Islet of Langerhans (tissue), 1 donor: ENCODE measurements at regions not wholly inside any gene's neighbourhood (a gene's known extent, or its start where the extent isn't known, plus 50 kb on each side); places are given as distances from the start of the nearest gene placed in this dataset.

Source experiments
- FAIRE-seq: peaks from one replicate; lab custom pipeline; 2011; peaks lifted over from hg19 to GRCh38; lab: Jason Lieb, UNC

DNA sequence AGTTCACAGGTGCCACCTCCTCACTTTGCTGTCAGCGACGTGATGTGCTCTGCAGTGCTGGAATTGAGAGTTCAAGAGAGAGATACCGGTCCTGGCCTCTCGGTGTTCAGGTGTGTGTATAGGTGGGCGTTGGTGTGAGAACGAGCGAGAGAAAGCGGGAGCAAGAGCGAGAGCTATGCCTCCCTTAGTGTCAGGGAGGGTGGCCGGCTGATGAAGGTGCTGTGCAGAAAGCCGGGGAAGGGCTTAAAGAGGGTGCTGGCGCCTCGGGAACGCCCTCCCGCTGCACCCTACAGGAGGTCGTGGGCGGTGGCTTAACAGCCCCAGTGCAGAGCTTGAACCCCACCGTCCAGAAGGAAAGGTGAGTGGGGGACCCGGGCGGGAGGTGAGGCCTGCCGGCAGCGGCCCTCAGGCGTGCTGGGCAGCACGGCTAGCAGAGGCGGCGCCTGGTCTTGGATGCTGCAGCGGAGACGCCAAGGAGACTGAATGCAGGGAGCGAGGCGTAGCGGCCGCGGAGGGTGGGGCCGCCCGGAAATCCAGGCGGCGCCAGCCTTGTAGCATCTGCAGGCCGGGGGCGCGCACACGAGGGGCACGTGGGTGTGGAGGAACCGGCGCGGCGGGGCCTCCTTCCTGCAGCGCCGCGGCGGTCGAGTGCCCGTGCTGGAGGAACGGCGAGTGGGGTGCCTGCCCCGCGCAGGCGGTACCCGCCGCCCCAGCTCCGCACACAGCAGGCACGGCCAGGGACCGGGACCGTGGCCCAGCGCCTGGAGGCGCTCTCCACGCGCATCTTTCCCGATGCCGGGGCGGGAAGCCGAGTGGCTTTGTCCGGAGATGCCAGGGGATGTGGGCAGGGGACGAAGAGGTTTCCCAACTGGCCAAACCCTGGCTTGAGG lies 246.8 kb upstream of the TOPAZ1 start:
- no peak for FAIRE-seq

DNA sequence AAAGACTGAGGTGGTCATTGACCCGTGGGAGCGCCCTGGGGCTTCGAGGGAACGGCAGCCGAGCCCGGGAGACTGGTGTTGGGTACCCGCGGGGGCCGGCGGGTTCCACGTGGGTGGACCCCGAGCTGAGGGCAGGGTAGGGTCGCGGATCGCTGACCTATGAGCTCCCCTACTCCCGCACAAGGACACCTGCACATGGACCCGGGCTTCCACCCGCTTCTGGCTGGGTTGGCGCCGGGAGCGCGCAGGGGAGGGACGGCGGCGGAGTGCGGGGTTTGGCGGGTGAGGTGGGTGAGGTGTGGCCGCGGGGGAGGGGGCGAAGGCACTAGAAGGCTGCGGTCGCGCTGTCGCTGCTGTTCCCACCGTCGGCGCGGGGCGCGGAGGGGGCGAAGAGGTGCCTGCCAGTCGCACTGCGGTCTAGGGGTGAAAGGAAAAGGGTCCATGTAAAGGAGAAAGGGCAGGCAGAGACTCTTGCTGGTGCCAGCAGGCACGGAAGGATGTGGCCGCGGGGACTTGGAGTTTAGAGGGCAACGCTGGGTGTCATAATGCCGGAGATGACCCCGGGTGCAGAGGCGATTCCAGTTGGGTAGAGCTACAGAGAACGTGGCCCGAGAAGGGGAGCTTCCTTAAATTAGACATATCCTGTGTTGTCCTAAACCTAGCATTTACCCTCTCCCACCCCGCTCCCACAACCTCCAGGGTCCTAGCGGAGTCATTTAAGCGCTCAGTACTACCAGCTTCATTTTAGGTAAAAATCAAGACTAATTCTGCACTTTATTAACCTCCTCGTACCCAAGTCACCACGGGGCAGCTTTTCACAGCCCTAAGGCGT lies 245.9 kb upstream of the TOPAZ1 start:
- FAIRE-seq = no peak

DNA sequence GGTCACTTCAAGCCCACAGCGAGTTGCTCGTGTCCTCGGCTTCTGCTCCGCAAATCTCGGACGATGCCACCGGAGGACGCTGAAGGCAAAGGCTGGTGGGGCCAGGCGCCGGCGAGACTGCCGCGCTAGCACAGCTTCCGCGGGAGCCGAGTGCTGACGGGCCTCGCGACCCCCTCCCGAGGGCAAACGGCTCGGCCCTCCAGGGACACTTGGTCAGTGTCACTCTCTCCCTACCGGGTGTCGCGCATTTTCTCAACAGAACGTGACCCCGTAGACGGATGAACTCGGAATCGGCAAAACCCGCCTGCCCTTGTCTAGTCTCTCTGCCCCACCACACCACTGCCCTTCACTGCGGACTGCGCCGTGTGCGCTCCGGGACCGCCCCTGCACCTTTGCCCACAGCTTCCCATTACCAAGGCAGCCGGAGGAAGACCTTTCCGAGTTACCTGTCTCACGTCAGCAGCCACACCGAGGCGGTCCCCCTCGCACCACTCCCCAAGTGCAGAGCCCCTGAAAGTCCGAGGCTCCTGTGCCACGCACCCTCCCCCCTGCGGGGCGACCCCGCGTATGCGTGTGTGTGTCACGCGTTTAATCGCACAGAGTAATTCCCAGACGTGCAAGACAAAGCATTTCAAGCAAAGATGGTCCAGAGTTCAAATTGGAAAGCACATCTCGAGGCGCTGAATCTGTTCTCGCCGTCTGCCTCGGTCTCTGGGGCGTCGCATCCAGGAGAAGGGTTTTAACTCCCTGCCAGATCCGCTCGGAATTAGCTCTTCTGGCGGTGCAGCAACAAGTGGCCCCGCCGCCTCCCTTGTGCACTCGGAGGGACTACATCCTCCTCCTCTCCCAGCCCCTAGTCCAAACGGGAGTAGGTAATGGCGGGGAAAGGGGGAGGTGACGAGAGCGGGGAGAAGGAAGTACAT lies 245.0 kb upstream of the TOPAZ1 start:
- no peak for FAIRE-seq

DNA sequence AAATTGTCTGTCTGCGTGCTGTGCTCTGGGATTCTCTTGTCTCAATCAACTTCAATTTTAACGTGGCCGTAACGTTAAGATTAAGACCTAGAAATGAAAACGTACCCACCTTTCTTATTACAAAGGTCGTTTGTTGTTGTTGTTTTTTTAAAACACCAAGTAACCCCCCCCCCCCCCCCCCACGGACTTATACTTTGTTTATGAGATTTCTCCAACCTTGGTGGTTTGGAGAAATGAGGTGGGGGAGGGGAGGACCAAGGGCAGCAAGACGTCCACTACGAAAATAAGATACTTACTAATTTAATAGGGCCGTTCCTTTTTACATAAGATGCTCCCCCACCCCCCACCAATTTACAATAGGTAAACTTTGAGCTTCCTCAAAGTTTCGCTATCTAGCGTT lies 244.4 kb upstream of the TOPAZ1 start:
- no peak for FAIRE-seq

DNA sequence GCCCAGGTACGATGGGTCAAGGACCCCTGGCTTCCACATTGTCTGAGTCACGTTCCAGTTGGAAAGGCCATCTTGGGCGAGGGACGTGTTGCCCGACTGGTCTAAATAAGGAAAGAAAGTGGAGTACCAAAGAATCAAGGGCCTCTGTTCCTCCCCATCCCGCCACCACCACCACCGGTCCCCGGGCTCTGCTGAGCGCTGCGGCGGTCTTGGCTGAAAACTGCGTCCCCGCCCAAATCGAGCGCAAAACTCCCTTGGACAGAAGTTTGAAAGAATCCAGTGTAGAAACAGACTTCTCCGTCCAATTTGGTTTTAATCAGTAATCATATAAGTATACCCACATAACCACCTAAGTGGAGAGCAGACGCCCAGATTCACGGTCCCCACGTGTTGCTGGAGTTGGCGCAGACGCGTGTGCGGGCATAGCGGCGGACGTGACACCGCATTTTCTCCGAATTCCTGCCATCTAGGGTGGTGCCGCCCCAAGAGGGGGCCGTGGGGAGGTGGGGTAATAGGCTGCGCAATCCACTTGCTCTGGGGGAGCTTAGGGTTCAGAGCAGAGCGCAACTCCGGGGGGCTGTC lies 243.8 kb upstream of the TOPAZ1 start:
- FAIRE-seq = no peak

DNA sequence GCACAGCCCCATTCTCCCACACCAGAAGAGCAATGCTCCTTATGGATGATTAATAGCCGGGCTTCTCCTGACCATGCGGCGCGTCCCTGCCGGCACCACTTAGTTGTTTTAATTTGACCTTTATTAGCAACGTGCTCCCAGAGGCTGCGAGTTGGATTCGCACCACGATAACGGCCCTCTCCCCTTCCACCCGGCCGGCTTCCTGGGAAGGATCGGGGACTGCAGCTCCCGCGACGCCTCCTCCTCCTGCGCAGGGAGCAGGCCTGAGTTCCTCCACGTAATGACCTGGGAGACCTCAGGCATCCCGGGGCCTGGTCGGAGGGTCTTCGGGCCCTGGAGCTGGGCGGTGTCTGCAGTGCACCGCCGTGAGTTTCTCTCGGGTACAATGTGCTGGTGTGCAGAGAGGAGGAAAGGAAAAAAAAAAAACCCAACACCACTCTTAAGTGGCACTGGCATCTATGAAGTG lies 243.3 kb upstream of the TOPAZ1 start:
- no peak for FAIRE-seq

DNA sequence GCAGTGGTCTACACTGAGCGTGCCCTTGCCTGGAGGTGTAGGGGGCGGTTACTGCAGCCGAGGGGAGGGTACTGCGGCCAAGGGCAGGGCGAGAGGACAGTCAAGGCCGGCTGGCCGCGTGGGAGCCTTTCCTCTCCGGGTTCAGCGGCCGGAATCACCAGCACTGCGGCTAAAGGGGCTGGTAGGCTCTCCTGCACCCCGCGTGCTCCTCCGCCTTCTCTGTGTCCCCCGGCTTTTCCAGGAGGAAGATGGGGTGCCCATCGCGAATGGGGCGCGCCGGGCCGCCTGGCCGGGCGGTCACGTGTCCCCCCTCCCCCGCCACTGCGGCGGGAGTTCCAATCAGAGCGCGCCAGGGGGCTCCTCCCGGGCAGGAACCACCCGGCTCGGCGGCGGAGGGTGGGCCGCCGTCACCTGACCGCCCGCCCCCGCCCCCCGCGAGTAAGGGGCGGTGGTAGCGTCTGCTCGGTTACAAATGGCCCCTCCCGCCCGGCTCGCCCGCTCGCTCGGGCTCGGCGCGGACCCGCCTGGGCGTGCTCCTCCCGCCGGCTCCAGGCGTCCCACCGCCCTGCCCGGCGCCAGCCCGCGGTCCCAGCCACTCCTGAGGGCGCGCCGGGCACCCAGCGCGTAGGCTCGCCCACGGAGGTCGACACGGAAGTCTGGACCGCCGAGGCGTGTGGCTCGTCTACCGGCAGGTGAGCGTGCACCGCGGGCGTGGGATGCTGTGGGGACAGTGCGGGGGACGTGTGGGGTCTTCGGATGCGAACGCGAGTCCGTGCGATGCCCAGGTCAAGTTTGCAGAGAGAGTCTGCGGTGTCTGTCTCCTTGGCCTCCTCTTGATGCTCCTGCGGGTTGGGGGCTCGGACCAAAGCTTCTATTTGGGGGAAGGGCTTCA lies 242.6 kb upstream of the TOPAZ1 start:
- FAIRE-seq = no peak

DNA sequence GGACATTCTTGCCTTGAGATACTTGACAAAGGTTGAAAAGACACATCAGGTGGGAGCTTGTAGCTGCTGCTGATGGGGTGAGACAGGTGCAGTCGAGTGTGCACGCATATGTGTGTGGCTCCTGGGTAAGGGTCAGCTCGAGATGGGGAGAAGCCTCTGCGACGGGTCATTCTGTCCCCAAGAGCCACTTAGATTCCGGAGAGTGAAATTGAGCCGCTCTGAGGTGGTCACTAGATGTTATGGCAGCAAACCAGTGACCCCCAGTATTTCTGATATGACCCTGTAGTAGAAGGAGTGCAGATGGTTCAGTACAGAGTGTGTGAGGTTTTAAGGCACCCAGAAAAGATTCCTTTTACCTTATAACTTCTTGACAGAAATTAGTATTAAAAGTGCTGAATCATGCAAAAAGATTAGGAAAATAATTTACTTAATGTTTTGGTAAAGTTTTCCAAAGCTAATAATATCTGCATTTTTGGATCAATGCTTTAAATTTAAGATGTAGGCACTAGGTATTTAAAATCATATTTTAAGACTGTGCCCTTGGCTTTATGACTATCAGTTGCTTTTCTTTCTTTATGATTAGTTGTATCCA lies 241.9 kb upstream of the TOPAZ1 start:
- FAIRE-seq = peak; percentile 36

DNA sequence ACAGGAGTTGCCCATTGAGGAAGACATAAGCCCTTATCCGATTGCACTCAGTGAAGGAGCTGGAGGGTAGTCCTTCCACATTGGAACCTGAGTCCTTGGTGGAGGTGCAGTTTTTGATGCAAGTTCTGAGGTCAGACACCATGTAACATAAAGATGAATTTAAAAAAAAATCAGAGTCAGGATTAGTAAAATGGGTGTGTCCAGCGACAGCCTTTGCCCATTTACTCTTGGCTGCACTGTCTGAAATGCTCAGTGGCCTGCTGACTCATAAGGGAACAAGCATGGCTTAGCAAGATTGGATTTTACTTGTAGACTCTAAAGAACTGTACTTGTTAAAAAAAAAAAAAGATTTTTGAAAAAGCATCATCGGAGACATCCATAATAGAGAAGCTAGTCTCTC lies 241.1 kb upstream of the TOPAZ1 start:
- no peak for FAIRE-seq

DNA sequence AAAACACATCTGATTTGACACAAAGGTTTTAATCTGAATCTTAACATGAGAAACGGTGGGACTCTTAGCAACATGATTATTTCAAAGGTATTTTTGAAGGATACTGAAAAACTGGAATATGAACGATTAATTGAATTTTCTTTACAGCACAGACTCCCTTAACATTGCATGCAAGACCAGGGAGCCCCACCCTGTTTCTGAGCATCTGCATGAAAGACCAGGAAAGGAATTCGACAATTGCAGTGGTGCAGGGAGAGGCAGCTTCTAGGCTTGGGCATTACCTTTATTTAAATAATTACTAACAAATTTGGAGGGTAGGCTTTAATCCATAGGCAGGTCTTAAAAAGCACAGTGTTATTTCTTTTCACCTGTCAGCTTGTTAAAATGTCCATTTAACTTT lies 240.6 kb upstream of the TOPAZ1 start:
- FAIRE-seq = no peak

DNA sequence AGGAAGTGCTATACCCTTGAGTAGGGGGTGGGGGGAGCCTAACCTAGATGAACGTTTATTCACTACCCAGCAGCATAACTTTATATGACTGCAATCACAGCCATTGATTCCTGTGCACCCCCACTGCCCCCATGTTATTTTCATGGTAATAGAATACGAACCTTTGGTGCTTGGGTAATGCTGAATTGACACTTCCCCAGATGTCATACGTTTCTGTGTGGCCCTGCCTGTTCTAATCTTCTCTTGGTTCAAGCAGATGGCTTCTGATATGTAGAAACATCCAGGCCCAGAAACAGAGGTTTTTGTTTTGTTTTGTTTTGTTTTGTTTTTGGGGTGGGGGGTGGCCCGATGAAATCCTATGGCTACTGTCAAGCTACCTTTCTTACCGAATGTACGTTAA lies 237.9 kb upstream of the TOPAZ1 start:
- no peak for FAIRE-seq

DNA sequence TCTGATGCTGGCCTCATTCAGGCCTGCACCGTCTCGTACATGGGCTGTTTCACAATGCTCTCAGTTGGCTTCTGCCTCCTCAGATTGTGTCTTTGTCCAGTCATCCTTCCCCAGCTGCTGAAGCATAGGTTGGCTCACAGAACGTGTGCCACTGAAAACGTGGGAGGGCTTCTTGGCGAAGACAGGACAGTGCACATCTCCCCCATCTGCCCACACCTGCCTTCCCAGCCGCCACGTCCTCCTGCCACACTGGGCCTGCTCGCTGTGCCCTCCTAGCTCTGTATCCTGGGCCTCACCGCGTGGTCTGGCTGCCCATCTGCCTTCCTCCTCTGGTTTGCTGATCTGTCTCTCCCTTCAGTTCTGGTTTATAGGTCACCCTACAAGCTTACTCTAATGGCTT lies 230.0 kb upstream of the TOPAZ1 start:
- no peak for FAIRE-seq

DNA sequence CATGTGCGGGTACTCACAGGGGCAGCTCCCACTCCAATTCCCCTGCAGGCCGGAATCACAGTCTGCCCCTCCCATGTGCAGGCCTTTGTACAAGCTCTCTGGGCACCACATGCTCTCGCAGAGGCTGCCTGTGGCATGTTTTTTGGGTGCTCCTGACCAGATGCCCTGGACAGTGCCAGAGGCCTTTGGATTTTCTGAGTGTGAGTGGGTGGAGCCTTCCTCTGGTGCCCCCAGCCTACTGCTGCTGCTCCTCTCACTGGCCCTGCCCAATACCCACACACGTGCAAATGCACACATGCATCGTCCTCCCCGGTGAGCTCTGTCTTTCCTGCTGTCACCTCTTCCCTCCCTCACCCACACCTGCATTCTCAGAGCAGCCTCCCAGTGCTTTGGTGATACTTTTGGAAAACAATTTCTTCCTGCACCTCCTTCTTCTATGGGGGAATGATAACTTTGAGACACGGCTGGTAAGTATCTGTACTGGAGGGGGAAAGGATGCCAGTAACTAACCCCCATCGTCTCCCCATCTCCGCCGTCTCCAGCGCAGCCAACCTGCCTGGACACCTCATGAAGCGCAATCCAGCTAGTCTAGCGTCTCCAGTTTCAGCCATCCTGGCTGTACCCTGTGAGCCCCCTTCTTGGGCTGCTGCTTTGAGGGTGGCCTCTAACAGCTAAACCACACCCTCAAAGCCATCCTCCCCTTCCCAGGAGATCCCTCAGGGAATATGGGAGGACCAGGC lies 229.4 kb upstream of the TOPAZ1 start:
- FAIRE-seq = no peak

DNA sequence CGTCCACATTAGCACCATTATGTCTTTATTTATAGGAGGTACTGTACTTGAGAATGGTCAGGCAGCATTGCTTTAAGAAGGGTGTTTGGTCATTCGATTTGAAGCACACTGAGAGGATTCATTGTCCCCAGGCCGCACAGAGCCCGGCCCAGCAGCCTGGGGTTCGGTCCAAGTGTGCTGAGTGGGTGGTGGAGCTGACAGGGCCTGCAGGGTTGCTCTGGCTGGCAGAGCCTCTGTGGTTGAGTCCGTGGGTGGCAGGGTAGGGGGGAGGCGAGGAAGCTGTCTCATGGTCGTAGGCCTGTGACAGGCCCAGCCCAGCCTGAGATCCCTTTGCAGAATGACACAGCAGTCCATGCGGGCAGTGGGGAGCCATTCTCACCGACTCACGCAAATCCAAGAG lies 227.7 kb upstream of the TOPAZ1 start:
- FAIRE-seq = no peak

DNA sequence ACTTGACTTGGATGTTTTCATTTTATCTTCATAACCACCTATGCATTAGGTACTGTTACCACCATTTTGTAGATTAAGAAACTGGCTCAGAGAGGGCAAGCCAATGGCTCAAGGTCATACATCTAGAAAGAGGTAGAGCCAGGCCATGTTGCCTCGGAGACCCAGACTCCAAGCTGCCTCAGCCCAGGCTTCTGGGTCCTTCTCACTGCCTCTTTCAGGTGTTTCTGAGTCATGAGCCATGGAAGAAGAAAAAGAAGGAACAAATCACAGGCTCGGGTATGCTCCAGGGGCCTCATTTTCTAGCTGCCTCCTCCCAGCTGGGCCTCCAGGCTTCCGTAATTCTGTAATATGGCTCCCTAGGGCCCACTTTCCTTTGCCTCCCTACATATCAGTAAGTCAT lies 226.5 kb upstream of the TOPAZ1 start:
- FAIRE-seq = no peak

DNA sequence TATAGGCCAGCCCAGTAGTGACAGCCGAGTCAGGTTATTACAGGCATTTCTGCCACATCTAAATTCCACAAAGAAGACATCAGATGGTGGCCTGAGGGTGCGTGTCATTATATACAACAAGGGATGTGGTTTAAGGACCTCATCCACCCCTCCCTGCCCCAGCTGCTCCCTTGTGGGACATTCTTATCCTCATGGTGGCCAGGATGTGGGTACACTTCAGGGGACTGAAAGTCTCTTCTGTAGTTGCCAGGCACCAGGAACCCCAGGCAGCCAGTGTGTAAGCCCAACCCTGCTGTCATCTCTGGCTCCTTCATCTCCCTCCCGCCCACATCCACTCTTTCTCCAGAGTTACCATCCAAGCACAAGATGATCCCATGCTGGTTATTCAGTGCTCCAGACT lies 224.9 kb upstream of the TOPAZ1 start:
- FAIRE-seq = no peak

DNA sequence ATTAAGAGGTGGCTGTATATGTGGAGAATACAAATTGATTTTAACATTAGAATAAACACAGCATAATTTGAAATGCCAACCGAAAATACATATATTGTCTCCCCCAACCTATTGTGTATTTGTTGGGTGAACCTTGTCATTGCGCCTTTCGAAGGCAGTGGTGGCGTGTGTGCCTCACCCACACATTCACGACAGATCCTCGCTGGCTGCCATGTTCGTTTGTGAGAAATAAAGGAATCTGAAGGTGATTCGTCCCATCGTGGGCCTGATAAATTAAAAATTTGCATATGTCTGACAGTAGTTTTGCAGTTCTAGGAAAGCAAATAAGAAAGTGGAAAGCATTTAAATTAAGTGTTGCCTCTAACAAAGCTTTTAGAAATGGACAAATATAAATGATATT lies 222.8 kb upstream of the TOPAZ1 start:
- FAIRE-seq = no peak

DNA sequence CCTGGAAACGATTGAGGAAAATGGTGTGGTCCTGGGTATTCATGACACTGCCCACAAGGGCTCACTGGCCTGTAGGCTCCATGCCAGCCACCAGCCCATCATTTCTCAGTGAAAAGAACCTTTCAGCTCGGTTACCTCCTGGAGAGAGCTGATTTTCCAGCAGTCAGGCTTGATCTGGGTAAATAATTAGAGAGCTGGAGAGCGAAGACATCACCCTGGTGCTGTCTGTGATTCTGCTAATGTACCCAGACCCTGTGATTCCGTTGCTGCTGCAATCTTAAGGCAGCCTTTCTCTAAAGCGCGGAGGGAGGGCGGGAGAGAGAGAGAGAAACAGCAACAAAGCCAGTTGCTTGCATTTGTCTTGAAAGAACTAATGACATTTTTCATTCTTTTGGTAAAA lies 221.9 kb upstream of the TOPAZ1 start:
- no peak for FAIRE-seq

DNA sequence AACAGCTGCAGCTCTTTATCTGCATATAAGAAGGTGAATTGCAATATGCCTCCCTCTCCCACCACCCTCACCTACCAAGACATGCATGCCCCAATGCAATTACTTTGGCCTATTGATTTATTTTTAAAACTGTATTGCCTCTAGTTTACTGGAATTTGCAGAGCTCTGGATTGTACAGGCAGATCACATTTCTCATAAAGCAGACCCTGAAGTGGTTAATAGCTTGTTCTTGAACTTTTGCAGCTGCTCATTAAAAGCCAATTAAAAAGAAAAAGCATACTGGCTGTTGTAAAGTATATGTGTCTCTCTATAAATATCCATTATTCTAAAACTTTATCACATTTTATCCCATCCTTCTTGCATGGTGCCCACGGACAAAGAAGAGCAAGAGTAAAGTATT lies 221.5 kb upstream of the TOPAZ1 start:
- no peak for FAIRE-seq
